ENCODE measurements at regions not wholly inside any gene's neighbourhood (a gene's known extent, or its start where the extent isn't known, plus 50 kb on each side); places are given as distances from the start of the nearest gene placed in this dataset.
A peak's percentile ranks its signal among the peaks of the same experiment; 100 is the strongest.

GRCh38 chr15:39273717-39274411, 307.0 kb upstream of the THBS1 start (continued):
- TF ChIP-seq FOXA3 (CRISPR knock-in tag; IDR thresholded peaks at IDR 0.05) (peak; percentile 93), MZF1 (CRISPR knock-in tag; IDR thresholded peaks at IDR 0.05; ENCODE audit: borderline replicate concordance) (no peak), FUBP1 (CRISPR knock-in tag; IDR thresholded peaks at IDR 0.05; ENCODE audit: borderline replicate concordance) (no peak), MTF1 (CRISPR knock-in tag; IDR thresholded peaks at IDR 0.05) (peak; percentile 45; the same call in 1 of the 2 replicates), BATF2 (CRISPR knock-in tag; IDR thresholded peaks at IDR 0.05) (no peak), SSRP1 (CRISPR knock-in tag; IDR thresholded peaks at IDR 0.05) (no peak), FOXC1 (CRISPR knock-in tag; IDR thresholded peaks at IDR 0.05; ENCODE audit: borderline replicate concordance) (no peak), ZZZ3 (CRISPR knock-in tag; IDR thresholded peaks at IDR 0.05; ENCODE audit: borderline replicate concordance) (no peak), ZUFSP (CRISPR knock-in tag; IDR thresholded peaks at IDR 0.05; ENCODE audit: borderline replicate concordance) (no peak), ZNF350 (CRISPR knock-in tag; IDR thresholded peaks at IDR 0.05; ENCODE audit: borderline replicate concordance, low read depth) (no peak), ZNF567 (CRISPR knock-in tag; IDR thresholded peaks at IDR 0.05; ENCODE audit: borderline replicate concordance) (no peak), SMYD3 (CRISPR knock-in tag; IDR thresholded peaks at IDR 0.05) (no peak), RAD21 (CRISPR knock-in tag; IDR thresholded peaks at IDR 0.05) (no peak), ASH2L (IDR thresholded peaks at IDR 0.05; ENCODE audit: insufficient read length, low read depth, low read length) (peak; percentile 80), TBP (CRISPR knock-in tag; IDR thresholded peaks at IDR 0.05) (no peak), CREM (IDR thresholded peaks at IDR 0.05) (peak; percentile 96), CREM (CRISPR knock-in tag; IDR thresholded peaks at IDR 0.05) (no peak), TFE3 (CRISPR knock-in tag; IDR thresholded peaks at IDR 0.05) (0 out of 2 replicates have a peak, but pooled peaks have one; percentile 58), HBP1 (CRISPR knock-in tag; IDR thresholded peaks at IDR 0.05; ENCODE audit: low read depth) (no peak), NFE2L2 (IDR thresholded peaks at IDR 0.05; ENCODE audit: low read length) (no peak), KLF9 (CRISPR knock-in tag; IDR thresholded peaks at IDR 0.05; ENCODE audit: low read depth) (0 out of 2 replicates have a peak, but pooled peaks have one; percentile 7), ZNF253 (CRISPR knock-in tag; IDR thresholded peaks at IDR 0.05; ENCODE audit: borderline replicate concordance) (no peak), IKZF5 (CRISPR knock-in tag; IDR thresholded peaks at IDR 0.05) (peak; percentile 72)
